ENCODE measurements at regions not wholly inside any gene's neighbourhood (a gene's known extent, or its start where the extent isn't known, plus 50 kb on each side); places are given as distances from the start of the nearest gene placed in this dataset.

GRCh38 chr1:199644912-199645311, 382.6 kb upstream of the NR5A2 start:
- no peaks in the 10 kb centered on the region for H3K4me1 ChIP-seq (ENCODE audit: control insufficient read depth, insufficient read depth, low read length)
- no peaks in the 10 kb centered on the region for H3K36me3 ChIP-seq (ENCODE audit: control insufficient read depth, insufficient read depth, low read length)
- no peak for ATAC-seq
- in situ Hi-C loops (cut with HindIII; ENCODE audit: low pct_unique_long_range_greater_than_20kb, low sequenced_read_pairs) (no loop called here), intact Hi-C loops (cut with micrococcal nuclease; ENCODE audit: unreplicated experiment) (no loop called here)
- POLR2A ChIA-PET: no interaction called here
- TF ChIP-seq CTCF (IDR thresholded peaks at IDR 0.05) (no peak), REST (IDR thresholded peaks at IDR 0.05; ENCODE audit: insufficient read depth in 1 of 2, low read depth in 2 of 2, low read length in 1 of 2) (no peak), TCF7L2 (IDR thresholded peaks at IDR 0.05; ENCODE audit: low read depth, low read length) (no peak), POLR2AphosphoS5 (IDR thresholded peaks at IDR 0.05; ENCODE audit: low read depth, low read length) (no peak), SIN3A (IDR thresholded peaks at IDR 0.05; ENCODE audit: borderline replicate concordance, insufficient read depth, low read depth, low read length) (no peak)
- H3K27me3 ChIP-seq (ENCODE audit: control insufficient read depth, insufficient read depth, low read length): 0 out of 2 replicates have a peak, but pooled peaks cover 4% of the 10 kb centered on the region
- no peak overlapping the region for H3K4me3 ChIP-seq (ENCODE audit: low read depth in 2 of 2, low read length in 2 of 2)
- CTCF ChIA-PET: no interaction called here
- H3K9me3 ChIP-seq (ENCODE audit: control insufficient read depth, insufficient read depth, low read depth, low read length): no peaks in the 10 kb centered on the region
- no peak for DNase-seq (ENCODE audit: low read depth, low spot score)
- BruUV-seq (replicated peaks): no TSS peak
- no peak overlapping the region for H3K27ac ChIP-seq (ENCODE audit: low read length)

- CTCF ChIA-PET: no interaction called here
- TF ChIP-seq POLR2AphosphoS5 (IDR thresholded peaks at IDR 0.05; ENCODE audit: low read depth, low read length) (no peak), TCF7L2 (IDR thresholded peaks at IDR 0.05; ENCODE audit: low read depth, low read length) (no peak), SIN3A (IDR thresholded peaks at IDR 0.05; ENCODE audit: borderline replicate concordance, insufficient read depth, low read depth, low read length) (no peak), REST (IDR thresholded peaks at IDR 0.05; ENCODE audit: insufficient read depth in 1 of 2, low read depth in 2 of 2, low read length in 1 of 2) (no peak), CTCF (IDR thresholded peaks at IDR 0.05) (no peak)
- no peaks in the 10 kb centered on the region for H3K9me3 ChIP-seq (ENCODE audit: control insufficient read depth, insufficient read depth, low read depth, low read length)
- H3K27me3 ChIP-seq (ENCODE audit: control insufficient read depth, insufficient read depth, low read length): 0 out of 2 replicates have a peak, but pooled peaks cover 4% of the 10 kb centered on the region
- H3K4me3 ChIP-seq (ENCODE audit: low read depth in 2 of 2, low read length in 2 of 2): no peak overlapping the region
- DNase-seq (ENCODE audit: low read depth, low spot score) (no peak), ATAC-seq (no peak)
- POLR2A ChIA-PET: no interaction called here
- H3K27ac ChIP-seq (ENCODE audit: low read length): no peak overlapping the region
- no TSS peak for BruUV-seq (replicated peaks)
- intact Hi-C loops (cut with micrococcal nuclease; ENCODE audit: unreplicated experiment) (no loop called here), in situ Hi-C loops (cut with HindIII; ENCODE audit: low pct_unique_long_range_greater_than_20kb, low sequenced_read_pairs) (no loop called here)
- no peaks in the 10 kb centered on the region for H3K4me1 ChIP-seq (ENCODE audit: control insufficient read depth, insufficient read depth, low read length)
- no peaks in the 10 kb centered on the region for H3K36me3 ChIP-seq (ENCODE audit: control insufficient read depth, insufficient read depth, low read length)
Measured at GRCh38 chr1:199646761-199647160, 380.7 kb upstream of the NR5A2 start.
